Forelimb muscle (tissue), 1 donor: ENCODE measurements at regions not wholly inside any gene's neighbourhood (a gene's known extent, or its start where the extent isn't known, plus 50 kb on each side); places are given as distances from the start of the nearest gene placed in this dataset.
"Not testable (repeated sequence)": the region's sequence is repeated elsewhere in the genome, so short reads cannot be mapped to it uniquely, and the experiment has no call there.

Source experiments
- DNase-seq: peaks from one replicate; pipeline ENCODE4 v3.0.0-alpha.2; 2013; ENCODE audit warnings: low read depth

GRCh38 chr2:228594012-228594411 lies 412.5 kb upstream of the SPHKAP start:
- no peak for DNase-seq

GRCh38 chr2:228592925-228593324 lies 411.4 kb upstream of the SPHKAP start:
- DNase-seq, result no peak

- no peak for DNase-seq
Measured at GRCh38 chr2:228590681-228591080, 409.2 kb upstream of the SPHKAP start.

DNA sequence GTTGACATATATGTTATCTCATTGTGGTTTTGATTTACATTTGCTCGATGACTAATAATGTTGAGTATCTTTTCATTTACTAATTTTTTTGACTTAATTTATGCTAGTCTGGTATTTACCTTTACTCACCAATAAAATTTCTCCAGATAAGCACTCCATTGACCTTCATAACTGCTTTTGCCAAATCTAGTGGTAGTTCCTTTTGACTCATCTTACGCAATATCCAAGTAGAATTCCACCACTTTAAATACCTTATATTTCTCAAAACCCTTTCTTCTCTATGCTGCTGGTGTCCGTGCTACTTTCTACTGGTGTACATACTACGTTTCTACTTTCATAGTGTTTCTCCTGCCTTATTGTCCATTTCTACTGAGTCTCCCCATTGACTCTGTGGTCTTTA lies 407.6 kb upstream of the SPHKAP start:
- no peak for DNase-seq

GRCh38 chr2:228581731-228582130 lies 400.2 kb upstream of the SPHKAP start:
- no peak for DNase-seq

- DNase-seq, result no peak
Measured at GRCh38 chr2:228575897-228576296, 394.4 kb upstream of the SPHKAP start.

GRCh38 chr2:228568275-228568674 lies 386.8 kb upstream of the SPHKAP start:
- DNase-seq, result not testable (repeated sequence)

GRCh38 chr2:228561816-228562215 lies 380.3 kb upstream of the SPHKAP start:
- DNase-seq, result no peak

DNA sequence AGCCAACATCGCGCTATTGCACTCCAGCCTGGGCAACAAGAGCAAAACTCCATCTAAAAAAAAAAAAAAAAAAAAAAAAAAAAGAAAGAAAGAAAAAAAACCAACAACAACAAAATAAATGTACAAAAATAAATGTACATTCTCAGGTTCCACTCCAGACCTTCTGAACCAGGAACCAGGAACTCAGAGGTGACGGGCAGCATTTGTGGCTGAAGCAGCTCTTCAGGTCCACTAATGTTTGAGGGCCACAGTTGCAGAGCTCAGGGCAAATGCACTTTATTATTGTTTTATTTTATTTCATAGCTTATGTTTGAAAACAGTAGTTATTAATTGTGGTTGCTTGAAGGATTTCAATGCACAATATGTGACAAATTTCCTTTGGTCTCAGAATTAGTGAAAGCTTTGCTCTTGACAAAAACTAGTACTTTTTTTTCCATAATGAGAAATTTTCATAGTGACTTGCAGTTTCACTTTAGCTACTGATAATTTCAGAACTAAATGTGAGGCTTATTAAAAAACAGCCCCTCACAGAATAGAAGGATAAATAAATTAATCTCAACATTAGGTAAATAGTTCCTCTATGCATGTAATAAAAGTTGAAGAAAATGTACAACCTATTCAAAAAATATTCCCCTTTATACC lies 378.4 kb upstream of the SPHKAP start:
- no peak for DNase-seq

GRCh38 chr2:228556717-228557116 lies 375.2 kb upstream of the SPHKAP start:
- DNase-seq, result no peak

DNA sequence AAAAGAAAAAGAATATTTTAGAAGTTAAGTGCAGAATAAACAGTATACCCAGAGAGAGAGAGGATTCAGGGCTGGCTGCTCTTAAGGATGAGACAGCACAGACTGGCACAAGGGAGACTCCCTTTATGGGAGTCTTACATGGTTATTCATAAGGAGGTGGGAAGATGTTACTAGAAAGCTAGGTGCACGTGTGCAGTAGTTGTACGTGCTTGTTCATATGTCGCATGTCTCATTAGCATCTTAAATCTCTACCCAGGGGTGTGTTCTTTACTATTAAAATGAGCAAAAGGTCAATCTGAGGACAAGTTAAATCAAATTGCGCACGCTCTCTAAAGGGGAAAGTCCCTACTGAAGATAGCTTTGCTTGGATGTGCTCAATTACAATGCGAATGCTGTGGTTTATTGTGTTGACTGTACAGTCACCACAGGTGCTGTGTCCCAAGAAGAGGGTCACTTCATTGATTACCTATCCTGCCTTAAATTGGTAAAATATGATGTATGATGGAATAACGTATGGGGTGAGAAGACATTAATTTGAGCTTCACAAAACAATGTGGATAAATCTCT lies 368.0 kb upstream of the SPHKAP start:
- DNase-seq, result no peak

DNA sequence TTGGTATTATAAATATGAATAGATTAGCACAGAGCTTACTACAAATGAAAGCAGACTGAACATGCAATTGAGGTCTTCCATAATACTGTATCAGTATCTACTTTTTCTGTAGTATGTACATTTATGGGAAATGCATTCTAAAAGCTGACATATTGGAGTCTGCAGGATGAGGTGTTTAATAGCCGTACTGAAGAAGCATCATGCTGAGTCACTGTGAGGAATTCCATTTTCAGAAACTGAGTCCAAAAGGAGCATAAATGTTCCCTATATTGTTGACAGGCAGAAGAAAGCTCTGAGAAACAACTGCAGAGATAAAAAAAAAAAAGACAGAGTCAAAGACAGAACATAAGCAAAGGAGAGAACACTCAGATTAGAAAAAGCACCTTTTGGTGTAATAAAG lies 366.7 kb upstream of the SPHKAP start:
- DNase-seq, result no peak

- DNase-seq, result no peak
Measured at GRCh38 chr2:228545748-228546145, 364.3 kb upstream of the SPHKAP start.

GRCh38 chr2:228545041-228545747 lies 363.7 kb upstream of the SPHKAP start:
- no peak for DNase-seq

DNA sequence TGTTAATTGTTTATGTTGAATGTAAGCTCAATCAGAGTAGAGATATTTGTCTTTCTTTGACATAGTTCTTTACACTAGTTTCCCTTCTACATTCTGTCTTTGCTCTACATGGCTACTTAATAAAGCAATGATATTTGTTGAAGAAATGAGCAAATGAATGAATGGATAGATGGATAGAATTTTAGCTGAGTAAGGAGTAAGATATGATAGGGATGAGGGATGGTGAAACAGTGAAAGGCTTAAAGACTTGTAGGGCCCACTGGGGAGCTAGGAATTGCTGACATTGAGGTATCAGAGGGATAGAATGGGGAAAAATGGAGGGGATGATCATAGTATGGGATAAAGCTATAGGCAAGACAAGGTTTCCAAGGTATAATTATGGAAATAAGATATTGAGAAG lies 361.6 kb upstream of the SPHKAP start:
- DNase-seq, result no peak

DNA sequence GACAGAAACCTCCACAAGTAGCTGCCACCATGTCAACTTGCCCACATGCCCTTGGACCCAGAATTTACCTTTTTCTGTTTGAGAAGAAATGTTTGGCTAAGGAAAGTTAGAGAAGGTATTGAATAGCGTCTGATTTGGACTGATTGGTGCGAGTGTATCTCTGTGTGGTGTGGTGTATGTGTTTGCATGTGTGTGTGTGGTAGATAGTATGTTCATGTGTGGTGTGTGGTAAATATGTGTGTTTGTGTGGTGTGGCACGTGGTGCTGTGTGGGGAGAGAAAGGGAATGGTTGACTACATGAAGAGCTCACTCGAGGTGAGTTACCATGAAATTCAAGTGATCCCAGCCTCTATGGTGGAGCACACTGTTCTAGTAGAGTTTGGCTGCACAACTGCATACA lies 360.8 kb upstream of the SPHKAP start:
- no peak for DNase-seq

DNA sequence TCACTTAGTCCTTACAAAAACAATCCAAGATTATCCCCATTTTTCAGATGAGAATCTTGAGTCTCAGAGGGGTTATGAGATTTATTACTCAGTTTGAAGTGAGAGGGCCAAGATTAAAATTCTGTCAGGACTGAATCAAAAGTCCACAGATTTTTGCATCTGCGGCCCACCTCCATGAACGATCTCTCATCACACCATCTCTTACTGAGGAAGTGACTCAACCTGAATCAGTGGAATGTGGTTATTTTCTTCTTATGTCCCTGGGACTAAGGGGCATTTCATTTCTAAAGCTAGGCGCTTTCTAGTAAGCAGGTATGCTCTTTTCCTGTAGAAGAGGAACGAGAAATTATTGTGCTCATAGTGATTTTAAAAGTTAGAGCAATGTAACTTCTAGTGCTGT lies 360.3 kb upstream of the SPHKAP start:
- DNase-seq, result no peak

DNA sequence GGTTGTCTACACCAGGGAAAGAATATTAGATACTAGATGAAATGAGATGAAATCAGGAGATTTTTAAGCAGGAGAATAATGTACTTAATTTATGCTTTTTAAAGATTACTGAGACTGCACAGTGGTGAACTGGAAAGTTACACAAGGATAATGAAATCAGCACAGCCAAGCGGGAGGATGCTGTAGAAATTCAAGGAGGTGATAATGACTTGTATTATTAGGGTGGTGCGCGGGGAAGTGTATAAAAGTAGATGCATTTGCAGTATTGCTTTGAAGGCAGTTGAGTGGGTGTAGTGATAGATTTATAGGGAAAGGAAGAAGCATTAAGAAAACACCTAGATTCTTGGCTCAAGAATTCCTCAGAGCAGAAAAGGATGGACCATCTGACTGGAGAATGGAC lies 359.5 kb upstream of the SPHKAP start:
- no peak for DNase-seq

DNA sequence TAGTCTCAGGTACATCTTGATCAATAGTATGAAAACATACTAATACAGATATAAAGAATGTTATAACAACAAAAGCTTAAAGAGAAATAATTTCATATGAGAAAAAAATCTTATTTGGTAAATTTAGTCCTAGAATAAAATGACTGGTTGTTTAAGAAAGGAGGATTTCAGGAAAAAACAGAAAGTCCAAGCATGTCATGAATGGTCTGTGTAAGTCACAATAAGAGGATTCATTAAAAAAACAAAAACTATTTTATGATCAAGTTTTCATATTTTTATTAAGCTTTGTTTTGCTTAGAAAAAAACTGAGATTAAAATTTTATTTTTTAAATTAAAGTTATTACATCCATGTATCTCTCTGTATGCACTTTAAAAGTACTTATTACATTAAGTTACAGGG lies 353.9 kb upstream of the SPHKAP start:
- no peak for DNase-seq

- DNase-seq, result no peak
Measured at GRCh38 chr2:228533156-228533555, 351.7 kb upstream of the SPHKAP start.

- no peak for DNase-seq
Measured at GRCh38 chr2:228532233-228532632, 350.7 kb upstream of the SPHKAP start.

DNA sequence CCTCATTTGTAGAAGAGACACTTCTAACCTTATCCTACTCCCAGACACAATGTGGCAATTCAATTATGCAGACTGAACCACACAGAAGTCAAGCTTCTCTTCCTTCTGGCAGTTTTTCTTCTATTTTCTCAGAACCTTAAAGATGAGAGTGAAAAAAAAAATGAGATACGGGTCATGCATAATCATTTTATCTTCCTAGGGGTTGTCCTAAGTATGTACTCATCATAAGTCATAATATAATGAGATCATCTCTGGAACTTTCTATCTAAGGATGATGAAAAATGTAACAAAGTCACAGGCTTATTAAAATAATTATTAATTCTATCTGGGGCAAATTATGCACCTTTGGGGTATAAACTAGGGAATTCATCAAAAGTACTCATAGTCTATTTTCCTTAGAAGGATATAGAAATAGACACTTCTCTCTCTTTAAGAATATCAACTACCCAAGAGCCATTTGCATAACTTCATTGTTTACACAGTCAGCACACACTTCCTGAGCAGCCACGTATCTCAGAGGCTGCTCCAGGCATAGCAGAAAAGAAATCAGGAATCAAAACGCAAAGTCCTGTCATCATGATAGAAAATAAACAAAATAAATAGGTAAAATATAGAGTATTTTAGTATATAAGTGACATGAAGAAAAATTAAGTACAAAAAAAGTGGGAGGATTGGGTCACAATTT lies 345.9 kb upstream of the SPHKAP start:
- no peak for DNase-seq

- no peak for DNase-seq
Measured at GRCh38 chr2:228526687-228527086, 345.2 kb upstream of the SPHKAP start.
